GM18909 (cell line): ENCODE measurements at regions not wholly inside any gene's neighbourhood (a gene's known extent, or its start where the extent isn't known, plus 50 kb on each side); places are given as distances from the start of the nearest gene placed in this dataset.

ENCODE experiments used
- ATAC-seq: cut with Tn5 transposase; IDR thresholded peaks from one replicate; pipeline ENCODE4 v1.9.1; 2021; ENCODE audit warnings: mild to moderate bottlenecking; ENCODE audit not compliant: unreplicated experiment, poor library complexity

DNA sequence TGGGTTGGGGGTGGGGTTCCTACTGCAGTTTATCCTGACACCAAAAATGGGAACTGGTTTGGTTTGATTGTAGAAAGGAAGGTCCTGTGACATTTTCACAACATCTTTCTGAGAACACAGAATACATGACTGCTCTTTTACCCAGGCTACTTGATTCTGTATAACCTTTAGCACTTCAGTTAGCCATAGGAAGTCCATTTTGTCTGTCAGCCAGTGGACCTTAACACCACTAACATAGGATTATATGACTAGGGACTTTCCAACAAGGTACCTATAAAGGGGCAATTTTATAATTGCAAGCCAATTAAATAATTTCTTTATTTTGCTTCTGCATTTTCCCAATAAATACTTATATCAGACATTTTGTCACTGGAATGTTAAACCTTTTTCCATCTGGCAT, 489.2 kb upstream of the MIS18BP1 start:
- no peak for ATAC-seq

DNA sequence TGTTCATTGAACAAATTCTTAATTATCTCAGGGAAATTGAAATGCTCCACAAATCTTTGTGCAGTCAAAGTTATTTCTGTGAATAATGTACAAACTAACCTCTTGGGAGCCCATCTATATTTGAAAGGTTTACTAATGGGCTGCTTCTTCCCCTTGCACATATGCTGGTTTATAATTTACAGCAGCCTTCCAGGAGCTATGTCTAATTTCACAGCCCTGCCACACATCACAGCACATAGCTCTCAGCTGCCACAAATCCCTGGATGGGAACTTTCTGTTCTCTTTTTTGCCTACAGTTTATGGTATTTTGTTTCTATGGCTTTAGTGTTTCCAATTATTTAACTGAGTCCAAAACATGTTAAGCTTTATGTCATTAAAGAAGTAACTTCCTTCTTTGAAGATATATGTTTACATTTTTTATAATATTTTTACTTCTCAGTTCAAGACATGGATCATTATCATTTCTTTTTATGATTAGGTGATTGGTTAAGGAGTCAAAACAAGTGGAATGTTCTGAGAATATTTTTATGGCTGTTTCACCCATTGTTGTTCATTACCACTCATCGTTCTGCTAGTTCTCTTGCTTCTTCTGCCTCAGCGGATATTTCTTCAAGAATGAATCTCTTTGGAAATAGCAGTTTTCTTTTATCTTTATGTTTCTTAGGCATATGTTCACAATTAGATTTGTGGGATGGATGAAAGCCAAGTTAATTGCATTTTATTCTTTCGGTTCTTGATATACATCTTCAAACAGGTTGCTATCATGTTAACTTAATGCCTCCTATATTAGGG, 475.6 kb upstream of the MIS18BP1 start:
- ATAC-seq, result no peak

DNA sequence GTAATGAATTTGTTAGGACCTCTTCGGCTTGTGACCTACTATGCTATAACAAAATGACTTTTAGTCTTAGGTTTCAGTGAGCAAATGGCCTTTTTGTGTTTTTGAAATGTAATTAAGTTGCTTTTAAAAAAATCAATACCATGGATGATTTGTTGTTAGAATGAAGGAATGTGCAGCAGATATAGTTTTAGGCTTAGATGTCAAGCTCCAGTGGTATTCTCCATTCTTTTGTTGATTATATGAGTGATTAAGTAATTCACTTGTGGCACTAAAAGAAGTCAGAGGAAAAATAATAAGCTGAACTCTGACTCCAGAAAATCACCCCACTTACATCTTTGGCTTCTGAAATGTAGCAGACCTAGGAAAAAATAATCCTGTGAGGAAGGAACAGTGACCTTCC, 474.1 kb upstream of the MIS18BP1 start:
- ATAC-seq, result no peak

GRCh38 chr14:45721472-45721871, 468.5 kb upstream of the MIS18BP1 start:
- ATAC-seq, result no peak

- no peak for ATAC-seq
Measured at GRCh38 chr14:45716572-45716971, 463.6 kb upstream of the MIS18BP1 start.

DNA sequence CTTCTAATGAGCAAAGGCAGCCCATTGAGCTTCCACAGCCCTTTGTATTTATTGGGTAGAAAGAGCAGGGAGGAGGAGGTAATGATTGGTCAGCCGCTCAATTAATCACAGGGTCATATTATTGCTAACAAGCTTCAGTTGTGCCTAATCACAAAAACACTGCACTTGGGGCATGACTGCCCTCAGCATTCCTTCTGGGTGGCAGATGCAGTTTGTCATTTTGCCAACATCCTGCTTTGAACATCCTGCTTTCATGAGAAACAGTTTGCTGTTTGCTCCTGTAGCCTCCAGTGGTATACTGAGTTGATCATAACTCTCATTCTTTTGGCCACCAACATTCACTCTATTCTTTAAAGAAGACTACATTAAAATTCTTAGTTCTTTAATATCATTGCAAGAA, 462.9 kb upstream of the MIS18BP1 start:
- no peak for ATAC-seq

DNA sequence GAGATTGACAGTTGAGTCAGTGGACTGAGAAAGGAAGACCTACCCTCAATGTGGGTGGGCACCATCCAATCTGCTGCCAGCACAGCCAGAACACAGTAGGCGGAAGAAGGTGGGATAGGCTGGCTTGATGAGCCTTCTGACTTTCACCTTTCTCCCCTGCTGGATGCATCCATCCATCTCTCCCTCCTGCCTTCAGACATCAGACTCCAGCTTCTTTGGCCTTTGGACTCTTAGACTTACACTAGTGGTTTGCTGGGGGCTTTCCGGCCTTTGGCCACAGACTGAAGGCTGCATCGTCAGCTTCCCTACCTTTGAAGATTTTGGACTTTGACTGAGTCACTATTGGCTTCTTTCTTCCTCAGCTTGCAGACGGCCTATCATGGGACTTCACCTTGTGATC, 456.5 kb upstream of the MIS18BP1 start:
- ATAC-seq, result no peak

DNA sequence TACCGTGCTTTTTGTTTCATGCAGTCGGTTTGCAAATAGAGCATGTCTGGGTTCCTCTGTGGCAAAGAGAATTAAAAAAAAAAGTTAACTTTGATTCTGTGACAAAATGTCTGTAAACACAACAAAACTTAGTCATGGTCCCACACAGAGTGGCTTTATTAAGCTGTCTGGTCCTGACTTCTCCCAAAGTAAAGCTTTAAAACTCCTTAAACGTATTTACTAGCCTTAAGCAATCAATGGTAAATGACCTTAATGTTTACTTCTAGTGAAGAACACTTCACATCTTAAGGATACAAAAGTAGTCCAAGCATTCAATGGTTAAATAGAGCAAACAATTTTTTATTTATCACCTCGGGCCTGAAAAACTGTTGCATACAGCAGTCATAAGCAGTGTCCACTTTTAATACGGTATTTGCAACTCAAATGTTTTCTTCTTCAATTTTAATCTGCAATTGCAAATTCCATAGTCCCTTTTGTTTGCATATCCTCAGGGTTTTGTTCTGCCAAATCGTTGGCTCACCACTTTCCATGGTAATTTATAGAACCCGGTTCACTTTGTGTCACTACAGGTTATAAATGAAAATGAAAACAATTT, 453.0 kb upstream of the MIS18BP1 start:
- ATAC-seq, result no peak

DNA sequence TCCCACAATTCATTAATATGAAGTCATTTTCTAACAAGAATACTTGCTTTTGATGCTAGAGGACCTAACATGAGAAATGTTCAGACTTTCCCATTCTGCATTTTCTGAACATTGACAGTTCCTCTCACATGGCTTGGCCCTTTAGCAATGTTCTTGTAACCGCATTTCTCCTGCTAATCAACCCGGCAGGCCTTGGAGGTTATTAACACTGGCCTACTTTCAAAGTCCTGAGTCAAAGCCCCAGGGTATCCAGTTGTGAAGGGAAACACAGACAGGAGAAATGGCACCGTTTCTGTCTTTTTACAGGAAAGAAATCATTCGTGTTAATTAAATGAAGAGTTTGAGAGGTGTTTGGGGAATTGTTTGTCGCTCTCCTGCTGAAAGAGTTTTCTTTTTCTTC, 446.5 kb upstream of the MIS18BP1 start:
- no peak for ATAC-seq

DNA sequence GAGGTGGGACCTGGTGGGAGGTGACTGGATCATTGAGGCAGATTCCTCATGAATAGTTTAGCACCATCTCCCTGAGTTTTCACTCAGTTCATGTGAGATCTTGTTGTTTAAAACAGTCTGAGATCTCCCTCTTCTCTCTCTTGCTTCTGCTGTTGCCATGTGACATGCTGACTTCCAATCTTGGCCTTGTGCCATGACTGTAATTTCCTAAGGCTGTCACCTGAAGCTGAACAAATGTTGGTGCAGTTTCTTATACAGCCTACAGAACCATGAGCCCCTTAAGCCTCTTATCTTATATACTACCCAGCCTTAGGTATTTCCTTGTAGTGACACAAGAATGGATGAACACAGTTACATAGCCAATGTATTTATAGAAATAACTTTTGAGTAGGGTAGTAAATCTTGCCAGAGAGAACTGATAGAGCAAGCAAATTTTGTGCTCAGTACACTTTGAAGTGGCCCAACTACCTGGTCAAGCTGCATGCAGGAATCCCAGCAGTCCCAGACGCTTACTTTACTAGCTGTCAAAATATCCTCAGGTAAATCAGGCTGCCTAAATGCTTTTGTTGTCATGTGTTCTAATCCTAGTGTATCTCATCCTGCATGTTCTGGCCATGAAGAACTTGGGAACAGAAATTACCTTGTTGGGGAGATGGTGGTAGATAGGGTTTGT, 445.6 kb upstream of the MIS18BP1 start:
- ATAC-seq, result no peak

DNA sequence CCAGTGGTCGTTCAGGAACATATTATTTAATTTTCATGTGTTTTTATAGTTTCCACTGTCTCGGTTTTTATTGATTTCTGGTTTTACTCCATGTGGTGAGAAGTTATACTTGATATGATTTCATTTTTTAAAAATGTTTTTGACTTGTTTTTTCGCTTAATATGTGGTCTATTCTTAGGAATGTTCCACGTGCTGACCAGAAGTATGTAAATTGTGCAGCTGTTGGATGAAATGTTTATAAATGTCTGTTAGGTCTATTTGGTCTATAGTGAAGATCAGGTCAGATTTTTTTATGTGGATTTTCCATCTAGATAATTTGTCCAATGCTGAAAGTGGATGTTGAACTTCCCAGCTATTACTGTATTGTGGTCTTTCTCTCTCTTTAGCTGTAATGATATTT, 433.8 kb upstream of the MIS18BP1 start:
- ATAC-seq, result no peak

DNA sequence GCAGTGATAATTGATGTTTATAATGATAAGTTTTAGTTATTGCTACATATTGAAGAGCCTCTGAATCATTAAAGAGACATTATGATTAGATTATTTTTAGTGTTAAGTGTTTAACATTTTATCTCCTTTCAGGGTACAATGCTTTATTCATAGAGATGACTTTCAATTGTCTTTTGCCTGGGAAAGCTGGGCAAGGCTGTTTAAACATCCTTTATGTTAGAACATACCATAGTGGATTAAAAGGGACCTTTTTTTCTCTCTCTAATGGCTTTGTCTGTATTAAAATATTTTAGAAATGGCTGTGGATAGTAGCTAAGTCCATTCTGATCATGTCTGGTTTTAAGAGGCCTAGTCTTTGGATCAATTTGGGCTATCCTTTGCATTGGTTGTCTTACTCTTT, 427.5 kb upstream of the MIS18BP1 start:
- no peak for ATAC-seq

DNA sequence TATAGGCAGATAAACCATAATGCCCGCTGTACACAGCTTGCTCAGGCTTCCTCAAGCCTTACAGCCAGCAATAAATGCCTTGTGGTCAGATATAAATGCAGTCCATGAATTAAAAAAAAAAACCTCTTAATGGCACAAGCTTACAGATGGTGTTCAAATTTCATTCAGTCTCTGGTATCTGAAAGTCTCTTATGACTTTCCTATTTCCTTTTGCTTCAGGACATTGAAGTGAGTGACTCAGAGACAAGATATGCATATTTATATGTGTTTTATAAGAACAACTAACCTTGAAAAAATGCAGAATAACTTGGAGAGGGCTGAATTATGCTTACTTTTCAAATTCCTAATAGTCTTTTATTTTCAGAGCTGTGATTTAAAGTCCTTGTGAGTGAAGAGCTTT, 426.9 kb upstream of the MIS18BP1 start:
- ATAC-seq, result no peak

DNA sequence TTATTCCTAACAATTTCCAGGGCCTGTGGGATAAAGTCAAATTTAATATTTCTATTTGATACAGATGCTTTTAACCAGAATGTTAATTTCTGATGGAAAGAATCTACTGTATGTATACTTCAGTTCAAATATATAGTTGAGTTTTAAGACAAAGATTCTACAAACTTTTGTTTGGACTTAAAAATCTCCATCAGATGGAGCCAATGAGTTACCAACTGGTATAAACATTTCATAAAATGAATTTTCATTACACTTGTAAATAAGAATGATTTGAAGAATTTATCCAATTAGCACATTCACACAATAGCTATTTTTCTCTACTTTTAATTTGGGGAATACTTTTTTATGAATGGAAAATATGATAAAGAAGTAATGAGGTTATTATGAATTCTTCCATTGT, 425.2 kb upstream of the MIS18BP1 start:
- no peak for ATAC-seq

GRCh38 chr14:45673420-45673819, 420.4 kb upstream of the MIS18BP1 start:
- ATAC-seq, result no peak

DNA sequence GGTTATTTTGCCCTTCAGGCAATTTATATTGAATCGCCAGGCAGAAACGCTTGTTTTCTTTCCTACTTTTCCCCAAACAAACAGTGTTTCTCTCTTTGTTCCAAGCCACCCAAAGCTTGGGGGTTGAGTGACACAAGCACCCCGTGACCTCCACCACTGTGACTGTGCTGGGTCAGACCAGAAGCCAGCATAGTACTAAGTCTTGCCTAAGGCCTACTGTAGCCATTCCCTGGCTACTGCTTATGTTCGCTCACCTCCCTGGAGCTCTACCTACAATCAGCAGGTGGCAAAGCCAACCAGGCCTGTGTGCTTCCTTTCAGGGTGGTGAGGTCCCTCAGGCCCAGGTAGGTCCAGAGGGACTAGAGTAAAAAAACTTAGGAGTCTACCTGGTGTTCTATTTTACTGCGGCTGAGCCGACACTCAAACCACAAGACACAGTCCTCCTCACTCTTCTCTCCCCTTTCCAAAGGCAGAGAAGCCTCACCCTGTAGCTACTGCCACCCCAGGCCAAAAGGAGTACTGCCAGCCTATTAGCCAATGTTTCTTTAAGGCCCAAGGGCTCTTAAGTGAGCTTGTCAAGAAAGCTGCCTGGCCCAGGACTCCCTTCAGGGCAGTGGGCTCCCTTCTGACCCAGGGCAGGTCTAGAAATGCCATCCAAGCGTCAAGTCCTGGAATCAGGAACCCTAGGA, 411.8 kb upstream of the MIS18BP1 start:
- ATAC-seq, result no peak

DNA sequence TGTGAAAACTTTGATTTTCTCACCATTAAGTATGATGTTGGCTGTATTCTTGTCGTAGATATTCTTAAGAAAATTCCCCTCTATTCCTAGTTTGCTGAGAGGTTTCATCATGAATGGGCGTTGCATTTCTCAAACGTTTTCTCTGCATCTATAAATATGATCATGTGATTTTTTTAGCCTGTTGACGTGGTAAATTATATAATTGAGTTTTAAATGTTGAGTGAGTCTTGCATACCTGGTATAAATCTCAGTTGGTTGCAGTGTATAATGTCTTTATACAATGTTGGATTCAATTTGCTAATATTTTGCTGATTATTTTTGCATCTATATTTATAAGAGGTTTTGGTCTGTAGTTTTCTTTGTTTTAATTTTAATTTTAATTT, 405.9 kb upstream of the MIS18BP1 start:
- ATAC-seq, result no peak

DNA sequence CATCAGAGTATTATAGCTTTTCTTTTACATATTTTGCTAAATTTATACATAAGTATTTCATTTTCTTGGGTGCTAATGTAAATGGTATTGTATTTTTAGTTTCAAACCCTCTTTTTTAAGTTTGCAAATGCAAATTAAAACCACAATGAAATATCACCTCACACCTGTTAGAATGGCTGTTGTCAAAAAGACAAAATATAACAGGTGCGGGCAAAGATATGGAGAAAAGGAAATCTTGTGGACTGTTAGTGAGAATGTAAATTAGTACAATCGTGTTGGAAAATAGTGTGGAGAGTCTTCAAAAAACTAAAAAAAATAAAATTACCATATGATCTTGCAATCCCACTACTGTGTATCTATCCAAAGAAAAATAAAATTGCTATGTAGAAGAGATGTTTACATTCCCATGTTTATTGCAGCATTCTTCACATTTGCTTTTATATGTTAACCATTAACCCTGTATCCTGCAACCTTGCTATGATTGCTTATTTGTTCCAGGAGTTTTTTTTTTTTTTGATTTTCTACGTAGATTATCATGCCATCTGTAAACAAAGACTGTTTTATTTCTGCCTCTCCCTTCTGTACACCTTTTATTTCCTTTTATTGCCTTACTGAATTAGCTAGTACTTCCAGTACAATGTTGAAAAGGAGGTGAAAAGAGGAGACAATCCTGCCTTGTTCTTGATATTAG, 405.4 kb upstream of the MIS18BP1 start:
- ATAC-seq, result no peak

- no peak for ATAC-seq
Measured at GRCh38 chr14:45651890-45652289, 398.9 kb upstream of the MIS18BP1 start.

GRCh38 chr14:45650754-45651153, 397.8 kb upstream of the MIS18BP1 start:
- ATAC-seq, result no peak

- ATAC-seq, result no peak
Measured at GRCh38 chr14:45649051-45649450, 396.0 kb upstream of the MIS18BP1 start.
